ENCODE measurements at regions not wholly inside any gene's neighbourhood (a gene's known extent, or its start where the extent isn't known, plus 50 kb on each side); places are given as distances from the start of the nearest gene placed in this dataset.

DNA sequence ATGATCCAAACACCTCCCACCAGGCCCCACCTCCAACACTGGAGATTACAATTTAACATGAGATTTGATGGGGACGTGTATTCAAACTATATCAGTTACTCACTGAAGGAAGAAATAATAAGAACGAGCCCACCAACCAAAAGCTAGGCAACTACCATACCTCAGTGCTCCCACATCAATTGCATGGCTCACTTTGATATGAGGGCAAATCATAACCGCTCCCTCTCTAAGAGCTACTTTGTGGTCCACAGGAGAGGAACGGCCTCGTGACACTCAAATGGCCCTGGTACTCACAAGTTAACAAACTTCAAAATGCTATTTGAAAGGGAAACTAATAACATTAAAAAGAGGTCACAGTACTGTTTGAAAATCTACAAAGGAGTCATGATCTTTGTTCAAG is 170.7 kb upstream of the SLC7A11 start:
- TF ChIP-seq POLR2AphosphoS5 (IDR thresholded peaks at IDR 0.05) (no peak), POLR2A (IDR thresholded peaks at IDR 0.05) (no peak)
